OCI-LY7 (cell line): ENCODE measurements at regions not wholly inside any gene's neighbourhood (a gene's known extent, or its start where the extent isn't known, plus 50 kb on each side); places are given as distances from the start of the nearest gene placed in this dataset.

Source experiments
- EZH2phosphoT487 ChIP-seq: fragments of 200-600 bp; sonication (generic); IDR thresholded peaks from 2 replicates; pipeline ENCODE4 v1.6.1; 2018; ENCODE audit warnings: low read depth, borderline replicate concordance, mild to moderate bottlenecking, mixed run types, antibody characterized with exemption, low read length, moderate library complexity, mixed read lengths
- TF ChIP-seq, protein P1 (sequence below): fragments of 200-600 bp; sonication (generic); conservative IDR thresholded peaks from 2 replicates; pipeline ENCODE4 v1.5.1; 2014; ENCODE audit warnings: mild to moderate bottlenecking, antibody characterized with exemption, low read length, moderate library complexity, mixed read lengths

DNA sequence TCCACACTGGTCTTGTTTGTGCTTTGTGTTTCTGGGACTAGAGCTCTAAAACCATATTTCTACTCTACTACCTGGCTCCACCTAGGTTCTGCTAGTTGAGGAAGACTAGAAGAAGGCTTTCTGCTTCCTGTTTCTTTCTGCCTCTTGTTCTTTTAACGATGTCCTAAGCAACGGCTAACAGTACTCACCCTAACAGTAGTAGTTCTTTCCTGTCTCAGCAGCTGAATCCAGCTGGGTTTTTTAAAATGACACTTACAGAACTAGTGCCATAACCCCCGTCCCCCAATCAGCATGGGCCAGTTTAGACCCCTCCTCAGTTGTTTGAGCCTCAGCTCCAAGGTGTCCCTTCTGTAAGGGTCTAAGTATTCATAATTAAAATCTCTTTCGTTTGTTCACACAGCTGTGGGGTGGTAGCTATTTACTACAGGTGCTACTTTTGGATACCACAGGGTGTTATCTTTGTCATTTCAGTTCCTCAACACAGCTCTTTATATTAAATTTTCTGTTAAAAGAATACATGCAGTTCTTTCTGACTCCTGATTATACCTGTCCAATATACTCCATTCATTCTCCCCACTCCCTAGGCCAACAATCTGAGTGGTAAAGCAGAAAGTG, 790.2 kb downstream of the DHX35 start:
- TF ChIP-seq, protein P1, sequence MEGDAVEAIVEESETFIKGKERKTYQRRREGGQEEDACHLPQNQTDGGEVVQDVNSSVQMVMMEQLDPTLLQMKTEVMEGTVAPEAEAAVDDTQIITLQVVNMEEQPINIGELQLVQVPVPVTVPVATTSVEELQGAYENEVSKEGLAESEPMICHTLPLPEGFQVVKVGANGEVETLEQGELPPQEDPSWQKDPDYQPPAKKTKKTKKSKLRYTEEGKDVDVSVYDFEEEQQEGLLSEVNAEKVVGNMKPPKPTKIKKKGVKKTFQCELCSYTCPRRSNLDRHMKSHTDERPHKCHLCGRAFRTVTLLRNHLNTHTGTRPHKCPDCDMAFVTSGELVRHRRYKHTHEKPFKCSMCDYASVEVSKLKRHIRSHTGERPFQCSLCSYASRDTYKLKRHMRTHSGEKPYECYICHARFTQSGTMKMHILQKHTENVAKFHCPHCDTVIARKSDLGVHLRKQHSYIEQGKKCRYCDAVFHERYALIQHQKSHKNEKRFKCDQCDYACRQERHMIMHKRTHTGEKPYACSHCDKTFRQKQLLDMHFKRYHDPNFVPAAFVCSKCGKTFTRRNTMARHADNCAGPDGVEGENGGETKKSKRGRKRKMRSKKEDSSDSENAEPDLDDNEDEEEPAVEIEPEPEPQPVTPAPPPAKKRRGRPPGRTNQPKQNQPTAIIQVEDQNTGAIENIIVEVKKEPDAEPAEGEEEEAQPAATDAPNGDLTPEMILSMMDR = no peak
- no peak for TF ChIP-seq EZH2phosphoT487
